ENCODE measurements at regions not wholly inside any gene's neighbourhood (a gene's known extent, or its start where the extent isn't known, plus 50 kb on each side); places are given as distances from the start of the nearest gene placed in this dataset.

- ChIA-PET POLR2A (no interaction called here), CTCF (no interaction called here)
- no peaks in the 10 kb centered on the region for H3K4me1 ChIP-seq (ENCODE audit: control insufficient read depth, insufficient read depth, low read length)
Measured at GRCh38 chr16:6600167-6600566, 732.5 kb upstream of the RBFOX1 start.

More at GRCh38 chr16:6600167-6600566, 732.5 kb upstream of the RBFOX1 start:
- TF ChIP-seq AEBP2 (tag by site-specific recombination; IDR thresholded peaks at IDR 0.05; ENCODE audit: borderline replicate concordance), result no peak
- TF ChIP-seq ZEB2 (tag by site-specific recombination; IDR thresholded peaks at IDR 0.05), result no peak
- TF ChIP-seq ZNF510 (tag by site-specific recombination; IDR thresholded peaks at IDR 0.05; ENCODE audit: insufficient replicate concordance), result no peak
- no peak for TF ChIP-seq ZNF670 (tag by site-specific recombination; IDR thresholded peaks at IDR 0.05; ENCODE audit: low read depth)
- TF ChIP-seq REST (tag by site-specific recombination; IDR thresholded peaks at IDR 0.05), result no peak
- TF ChIP-seq ZNF416 (tag by site-specific recombination; IDR thresholded peaks at IDR 0.05), result no peak
- TF ChIP-seq ZFP41 (tag by site-specific recombination; IDR thresholded peaks at IDR 0.05; ENCODE audit: borderline replicate concordance), result no peak
- TF ChIP-seq ZNF221 (tag by site-specific recombination; IDR thresholded peaks at IDR 0.05; ENCODE audit: borderline replicate concordance), result no peak
- no peak for TF ChIP-seq ZNF24 (tag by site-specific recombination; IDR thresholded peaks at IDR 0.05)
- TF ChIP-seq ZNF692 (tag by site-specific recombination; IDR thresholded peaks at IDR 0.05), result no peak
- no peak for TF ChIP-seq ZNF768 (tag by site-specific recombination; IDR thresholded peaks at IDR 0.05)
- TF ChIP-seq ZBTB17 (tag by site-specific recombination; IDR thresholded peaks at IDR 0.05), result no peak
- TF ChIP-seq ZNF629 (tag by site-specific recombination; IDR thresholded peaks at IDR 0.05), result no peak
- TF ChIP-seq ZNF560 (tag by site-specific recombination; IDR thresholded peaks at IDR 0.05; ENCODE audit: borderline replicate concordance), result no peak
- TF ChIP-seq PRDM2 (tag by site-specific recombination; IDR thresholded peaks at IDR 0.05; ENCODE audit: borderline replicate concordance), result no peak
- TF ChIP-seq GFI1B (tag by site-specific recombination; IDR thresholded peaks at IDR 0.05), result no peak
- no peak overlapping the region for H3K4me3 ChIP-seq (ENCODE audit: low read depth, low read length)
- H3K36me3 ChIP-seq (ENCODE audit: control insufficient read depth in 2 of 2, insufficient read depth in 1 of 2, low read length in 2 of 2), result no peaks in the 10 kb centered on the region
- H3K27ac ChIP-seq (ENCODE audit: extremely low read depth, low read depth, low read length), result no peak overlapping the region
- H3K9me3 ChIP-seq (ENCODE audit: control insufficient read depth, insufficient read depth, low read depth, low read length), result no peaks in the 10 kb centered on the region

Data from HEK293 (cell line).